Mucosa of gallbladder (tissue), 1 donor: ENCODE measurements at regions not wholly inside any gene's neighbourhood (a gene's known extent, or its start where the extent isn't known, plus 50 kb on each side); places are given as distances from the start of the nearest gene placed in this dataset.

Experiments used
- DNase-seq: peaks from one replicate; pipeline ENCODE4 v3.0.0-alpha.2; 2020; ENCODE audit warnings: low spot score
- donor health status: DM: no; HTN: no; CAD: no.

- no peak for DNase-seq
Measured at GRCh38 chr1:214823311-214824117, 220.5 kb downstream of the CENPF start.

GRCh38 chr1:214824763-214825162, 221.8 kb downstream of the CENPF start:
- no peak for DNase-seq

- DNase-seq, result no peak
Measured at GRCh38 chr1:214826619-214827018, 223.6 kb downstream of the CENPF start.

GRCh38 chr1:214827883-214828282, 224.9 kb downstream of the CENPF start:
- no peak for DNase-seq

GRCh38 chr1:214830941-214831340, 227.9 kb downstream of the CENPF start:
- no peak for DNase-seq

GRCh38 chr1:214831956-214832355, 229.0 kb downstream of the CENPF start:
- DNase-seq, result no peak

- no peak for DNase-seq
Measured at GRCh38 chr1:214833178-214833756, 230.3 kb downstream of the CENPF start.

- DNase-seq, result no peak
Measured at GRCh38 chr1:214837376-214837775, 234.4 kb downstream of the CENPF start.

GRCh38 chr1:214838351-214838750, 235.4 kb downstream of the CENPF start:
- no peak for DNase-seq

- no peak for DNase-seq
Measured at GRCh38 chr1:214840356-214840755, 237.4 kb downstream of the CENPF start.

GRCh38 chr1:214842856-214843255, 239.7 kb upstream of the KCNK2 start:
- DNase-seq, result no peak

GRCh38 chr1:214843281-214843680, 239.3 kb upstream of the KCNK2 start:
- no peak for DNase-seq

- no peak for DNase-seq
Measured at GRCh38 chr1:214844319-214844718, 238.2 kb upstream of the KCNK2 start.

GRCh38 chr1:214846276-214846675, 236.3 kb upstream of the KCNK2 start:
- no peak for DNase-seq

- DNase-seq, result no peak
Measured at GRCh38 chr1:214847071-214847810, 235.3 kb upstream of the KCNK2 start.

GRCh38 chr1:214848101-214848500, 234.4 kb upstream of the KCNK2 start:
- DNase-seq, result no peak

- DNase-seq, result no peak
Measured at GRCh38 chr1:214850432-214851050, 232.0 kb upstream of the KCNK2 start.

GRCh38 chr1:214853340-214853739, 229.2 kb upstream of the KCNK2 start:
- DNase-seq, result no peak

GRCh38 chr1:214854126-214854875, 228.2 kb upstream of the KCNK2 start:
- DNase-seq, result no peak

GRCh38 chr1:214856843-214857242, 225.7 kb upstream of the KCNK2 start:
- no peak for DNase-seq

GRCh38 chr1:214857716-214858115, 224.8 kb upstream of the KCNK2 start:
- DNase-seq, result no peak

GRCh38 chr1:214859647-214860046, 222.9 kb upstream of the KCNK2 start:
- DNase-seq, result no peak
